HG02798 (cell line): ENCODE measurements at regions not wholly inside any gene's neighbourhood (a gene's known extent, or its start where the extent isn't known, plus 50 kb on each side); places are given as distances from the start of the nearest gene placed in this dataset.

Experiments
- ATAC-seq: cut with Tn5 transposase; IDR thresholded peaks from one replicate; pipeline ENCODE4 v1.9.1; 2021; ENCODE audit warnings: mild to moderate bottlenecking; ENCODE audit not compliant: unreplicated experiment, poor library complexity

DNA sequence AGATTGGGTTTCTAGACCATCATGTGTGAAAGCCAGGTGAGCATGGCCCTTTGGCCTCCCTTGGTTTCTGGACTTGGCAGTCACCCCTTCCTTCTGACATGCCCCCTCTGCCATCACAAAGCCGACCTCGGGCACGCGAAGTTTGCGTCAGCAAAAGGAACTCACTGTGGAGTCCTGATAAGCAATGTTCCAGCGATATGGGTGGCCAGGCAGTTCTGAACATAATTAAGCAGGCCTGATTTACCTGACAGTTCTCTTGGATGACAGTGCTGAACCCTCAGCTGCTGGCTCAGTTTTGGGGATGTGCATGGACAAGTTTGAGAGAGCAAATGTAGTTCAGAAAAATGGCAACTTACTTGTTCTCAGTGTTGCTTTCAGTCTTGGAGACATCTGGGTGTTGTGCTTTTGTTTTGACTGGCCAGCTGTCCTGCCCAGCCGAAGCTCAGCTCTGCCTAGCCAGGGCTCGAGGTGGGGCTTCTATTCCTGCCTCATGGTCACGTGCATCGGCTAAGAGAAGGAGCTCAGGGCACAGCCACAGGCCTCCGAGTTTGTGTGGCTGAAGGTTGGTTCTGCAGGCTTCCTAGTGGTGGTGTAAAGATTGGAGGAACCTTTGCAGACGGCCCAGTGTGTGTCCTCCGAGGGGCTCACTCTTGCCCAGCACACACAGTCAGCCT is 78.3 kb downstream of the CLDN34 start:
- ATAC-seq = no peak

- ATAC-seq = no peak
Measured at GRCh38 chrX:10047133-10047532, 80.0 kb downstream of the CLDN34 start.

GRCh38 chrX:10047631-10048030 is 80.5 kb downstream of the CLDN34 start:
- no peak for ATAC-seq

DNA sequence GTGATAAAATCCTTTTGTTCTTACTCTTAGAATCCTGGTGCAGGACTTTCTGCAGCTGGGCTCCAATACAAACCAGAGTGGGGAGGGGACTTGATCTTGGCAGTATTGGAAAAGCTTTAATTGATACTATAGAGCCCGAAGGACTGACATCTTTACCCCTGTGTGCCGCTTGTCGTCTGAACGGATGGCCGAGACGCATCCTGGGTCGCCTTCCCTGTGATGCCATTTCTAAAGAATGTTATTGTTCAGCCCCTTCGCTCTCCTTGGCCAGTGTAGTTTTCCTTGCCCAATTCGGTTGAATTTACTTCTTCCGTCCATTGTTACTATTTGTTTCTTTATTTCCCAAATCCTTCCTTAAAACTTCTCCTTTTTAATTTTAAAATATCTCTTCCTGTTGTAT is 80.9 kb downstream of the CLDN34 start:
- no peak for ATAC-seq

GRCh38 chrX:10048707-10049106 is 81.5 kb downstream of the CLDN34 start:
- no peak for ATAC-seq

DNA sequence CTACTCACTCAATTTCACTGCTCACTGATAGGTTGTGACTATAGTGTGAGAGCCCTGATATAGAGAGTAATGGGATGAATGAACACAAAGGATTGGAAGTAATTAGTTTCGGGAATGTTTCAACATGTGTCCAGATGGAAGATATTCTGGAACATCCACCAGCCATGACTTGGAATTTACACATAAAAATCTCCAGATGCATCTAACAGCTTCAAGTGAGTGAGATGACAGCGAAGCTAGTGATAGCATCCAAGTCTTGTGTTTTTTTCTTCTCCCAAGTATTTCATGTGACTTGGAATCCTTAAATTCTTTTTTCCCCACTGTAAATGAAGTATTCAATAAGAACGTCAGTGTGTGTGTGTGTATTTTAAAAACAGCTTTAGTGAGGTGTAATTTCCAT is 82.1 kb downstream of the CLDN34 start:
- no peak for ATAC-seq

DNA sequence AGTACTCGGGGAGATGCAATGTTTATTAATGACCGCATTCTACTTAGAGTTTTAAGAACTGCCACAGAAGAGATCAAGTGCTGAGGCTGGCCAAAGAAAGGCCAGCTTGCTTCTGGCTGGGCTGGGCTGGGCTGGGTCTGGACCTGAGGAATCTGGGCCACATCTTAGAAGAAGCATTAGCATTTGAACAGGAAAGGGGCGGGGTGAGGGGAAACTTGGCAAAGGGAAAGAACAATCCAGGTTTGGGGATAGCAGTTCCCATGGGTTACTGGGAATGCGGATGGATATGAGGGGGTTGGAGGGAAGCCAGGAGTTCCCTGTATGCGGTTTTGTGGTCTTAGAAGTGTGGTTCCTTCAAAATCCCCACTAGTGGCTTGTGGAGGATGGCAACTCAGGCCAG is 83.3 kb downstream of the CLDN34 start:
- no peak for ATAC-seq

DNA sequence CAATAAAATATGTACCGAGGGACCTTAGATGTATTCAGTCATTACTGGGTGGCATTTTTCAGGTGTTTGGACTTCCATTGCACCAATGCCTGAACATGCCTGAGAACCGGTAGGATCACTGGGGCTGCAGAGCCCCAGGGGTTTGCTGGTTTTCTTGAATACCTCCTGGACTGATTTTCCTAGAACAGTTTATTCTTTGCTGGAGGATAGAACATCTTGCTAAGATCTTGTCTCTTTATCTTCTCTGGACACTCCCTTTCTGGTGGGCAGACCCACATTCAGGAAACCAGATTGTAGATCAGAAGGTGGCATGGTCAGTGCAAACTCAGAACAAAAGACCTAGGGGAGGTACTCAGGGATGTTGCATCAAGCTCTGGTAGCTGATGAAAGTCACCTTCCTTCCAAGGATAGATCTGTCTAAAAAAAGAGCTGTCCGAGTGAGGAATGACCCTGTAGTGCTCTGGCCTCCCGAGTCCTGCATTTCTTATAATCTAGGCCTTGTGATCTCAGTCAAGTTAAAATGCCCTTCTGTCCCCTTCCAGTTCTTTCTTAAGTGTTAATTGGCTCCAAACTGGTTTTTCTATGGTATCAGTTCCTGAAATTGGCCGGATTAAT is 84.8 kb downstream of the CLDN34 start:
- no peak for ATAC-seq

- no peak for ATAC-seq
Measured at GRCh38 chrX:10052906-10053625, 85.9 kb downstream of the CLDN34 start.

- ATAC-seq = no peak
Measured at GRCh38 chrX:10054396-10054795, 87.2 kb downstream of the CLDN34 start.

GRCh38 chrX:10055430-10055829 is 88.3 kb downstream of the CLDN34 start:
- no peak for ATAC-seq

- ATAC-seq = peak; percentile 72
Measured at GRCh38 chrX:10062352-10062751, 94.4 kb upstream of the CLCN4 start.

GRCh38 chrX:10062980-10063379 is 93.8 kb upstream of the CLCN4 start:
- ATAC-seq = no peak

- ATAC-seq = no peak
Measured at GRCh38 chrX:10064736-10065135, 92.0 kb upstream of the CLCN4 start.

DNA sequence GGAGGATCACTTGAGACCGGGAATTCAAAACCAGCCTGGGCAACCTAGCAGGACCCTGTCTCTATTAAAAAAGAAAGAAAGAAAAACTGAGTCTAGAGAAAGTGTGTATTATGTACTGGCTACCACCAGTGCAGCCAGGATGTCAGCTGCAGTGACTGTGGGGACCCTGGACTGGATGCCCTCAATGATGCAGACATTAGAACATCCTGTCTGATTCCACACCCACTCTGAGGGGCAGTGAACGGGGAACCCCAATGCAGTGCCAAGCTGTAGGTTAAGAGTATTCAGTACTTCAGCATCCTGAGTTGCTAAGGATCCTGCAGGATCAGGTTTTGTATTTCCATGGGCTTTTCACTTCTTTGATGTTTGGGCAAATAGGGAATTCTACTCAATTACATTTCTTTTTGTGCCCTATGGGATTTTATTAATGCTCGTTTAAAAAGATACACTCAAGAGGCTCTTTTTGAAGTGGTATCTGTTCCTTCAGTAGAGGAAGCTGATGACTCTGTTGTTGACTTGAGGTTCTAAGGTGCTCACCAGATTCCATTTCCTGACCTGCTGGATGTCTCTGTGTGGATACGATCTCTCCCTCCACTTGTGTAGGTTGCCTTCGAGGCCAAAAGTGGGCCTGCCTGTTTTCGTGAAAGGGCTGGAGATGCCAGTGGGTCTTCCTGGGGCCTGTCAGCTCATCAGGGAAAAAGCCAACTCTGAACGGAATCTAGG is 85.9 kb upstream of the CLCN4 start:
- ATAC-seq = no peak

- no peak for ATAC-seq
Measured at GRCh38 chrX:10071451-10072144, 85.2 kb upstream of the CLCN4 start.

GRCh38 chrX:10072786-10073568 is 83.8 kb upstream of the CLCN4 start:
- no peak for ATAC-seq

DNA sequence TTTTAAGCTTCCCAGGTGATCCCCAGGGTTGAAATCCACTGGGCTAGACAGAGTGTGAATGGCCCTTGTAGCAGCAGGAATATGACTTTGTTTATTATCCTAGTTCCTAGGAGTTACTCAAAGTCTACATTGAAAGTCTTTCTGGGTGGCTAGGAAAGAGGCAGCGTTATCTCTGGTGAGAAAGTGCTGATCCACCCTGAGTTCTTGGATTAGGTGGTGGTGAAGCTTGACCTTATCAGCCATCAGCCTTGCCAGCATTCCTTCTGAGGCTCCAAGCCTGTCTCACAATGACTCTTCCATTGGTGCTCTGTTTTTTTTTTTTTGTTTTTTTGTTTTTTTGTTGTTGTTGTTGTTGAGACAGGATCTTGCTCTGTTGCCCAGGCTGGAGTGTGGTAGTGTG is 83.1 kb upstream of the CLCN4 start:
- no peak for ATAC-seq

DNA sequence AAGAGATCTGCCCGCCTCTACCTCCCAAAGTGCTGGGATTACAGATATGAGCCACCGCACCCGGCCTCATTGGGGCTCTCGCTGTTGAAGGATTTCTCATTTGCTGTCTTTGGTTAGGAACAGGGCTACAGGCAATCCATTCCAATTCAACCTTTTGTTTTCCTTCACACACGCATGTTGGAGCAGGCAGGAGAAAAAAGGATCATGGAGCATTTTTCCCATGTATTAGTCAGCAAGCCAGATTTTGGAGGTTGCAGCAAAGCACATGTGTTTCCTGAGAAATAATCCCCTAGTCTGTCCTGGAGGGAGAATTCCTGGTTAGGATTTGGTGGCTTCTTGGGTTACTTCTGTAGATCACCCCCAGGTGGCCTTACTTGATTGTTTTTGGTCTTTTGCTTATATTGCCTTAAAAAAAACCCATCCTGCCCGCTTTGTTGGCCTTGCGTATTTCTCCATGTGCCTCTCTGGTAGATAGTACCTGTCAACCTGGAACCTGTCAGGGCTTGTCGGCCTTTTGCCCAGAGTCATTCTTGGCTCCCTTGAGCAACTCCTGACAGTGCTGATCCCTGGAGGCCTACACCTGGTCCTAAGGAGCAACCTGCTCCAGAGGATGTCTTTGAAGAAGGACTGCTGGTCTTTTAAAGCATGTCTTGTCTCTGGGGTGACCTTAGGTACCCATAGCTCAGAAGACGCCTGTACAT is 82.4 kb upstream of the CLCN4 start:
- ATAC-seq = no peak
